SK-N-SH (cell line): ENCODE measurements at regions not wholly inside any gene's neighbourhood (a gene's known extent, or its start where the extent isn't known, plus 50 kb on each side); places are given as distances from the start of the nearest gene placed in this dataset.

ENCODE experiments used
- CTCF ChIP-seq: fragments of 200-600 bp; sonication (generic); IDR thresholded peaks from 2 replicates; pipeline ENCODE4 v1.6.1; 2017; ENCODE audit warnings: antibody characterized with exemption, mild to moderate bottlenecking, moderate library complexity
- POLR2AphosphoS5 ChIP-seq: IDR thresholded peaks from 2 replicates; pipeline ENCODE4 v1.6.1; 2012; ENCODE audit warnings: low read depth, low read length
- RAD21 ChIP-seq: IDR thresholded peaks from 2 replicates; pipeline ENCODE4 v1.6.1; 2012; ENCODE audit warnings: mild to moderate bottlenecking, low read length
- REST ChIP-seq: IDR thresholded peaks from 2 replicates; pipeline ENCODE4 v1.6.1; 2012; ENCODE audit warnings: mild to moderate bottlenecking, low read depth, low read length, moderate library complexity
- SMC3 ChIP-seq: IDR thresholded peaks from 2 replicates; pipeline ENCODE4 v1.6.1; 2012; ENCODE audit warnings: low read depth, low read length, improper control_type of control experiment
- TAF1 ChIP-seq: IDR thresholded peaks from 2 replicates; pipeline ENCODE4 v1.6.1; 2012; ENCODE audit warnings: low read depth, mild to moderate bottlenecking, low read length, moderate library complexity, borderline replicate concordance
- USF1 ChIP-seq: IDR thresholded peaks from 2 replicates; pipeline ENCODE4 v1.4.0; 2012; ENCODE audit warnings: low read depth, borderline replicate concordance
- YY1 ChIP-seq: IDR thresholded peaks from 2 replicates; pipeline ENCODE4 v1.4.0; 2012; ENCODE audit warnings: low read depth, mild to moderate bottlenecking

GRCh38 chr6:140182821-140183220, 808.4 kb upstream of the CITED2 start:
- TF ChIP-seq CTCF = no peak
- TF ChIP-seq TAF1 = no peak
- TF ChIP-seq REST = no peak
- no peak for TF ChIP-seq POLR2AphosphoS5
- no peak for TF ChIP-seq SMC3
- no peak for TF ChIP-seq RAD21
- TF ChIP-seq USF1 = no peak
- TF ChIP-seq YY1 = no peak
